Activated naive CD8-positive, alpha-beta T cell treated with anti-CD3 and anti-CD28 coated beads for 36 hours (primary cell): ENCODE measurements at regions not wholly inside any gene's neighbourhood (a gene's known extent, or its start where the extent isn't known, plus 50 kb on each side); places are given as distances from the start of the nearest gene placed in this dataset.

Source experiments
- DNase-seq: peaks from one replicate; pipeline ENCODE4 v3.0.0; 2021
- H3K27ac Mint-ChIP-seq: one replicate; pipeline ENCODE4 v1.8.0; 2022; ENCODE audit warnings: mild to moderate bottlenecking, moderate library complexity, mixed read lengths
- H3K27me3 Mint-ChIP-seq: one replicate; pipeline ENCODE4 v1.8.0; 2022; ENCODE audit warnings: mild to moderate bottlenecking, mixed read lengths
- H3K36me3 Mint-ChIP-seq: one replicate; pipeline ENCODE4 v1.8.0; 2021; ENCODE audit warnings: mild to moderate bottlenecking, mixed read lengths
- H3K4me1 Mint-ChIP-seq: one replicate; pipeline ENCODE4 v1.8.0; 2021; ENCODE audit warnings: mixed read lengths
- H3K4me3 Mint-ChIP-seq: one replicate; pipeline ENCODE4 v1.8.0; 2022; ENCODE audit warnings: mild to moderate bottlenecking, moderate library complexity, mixed read lengths
- H3K9me3 Mint-ChIP-seq: one replicate; pipeline ENCODE4 v1.8.0; 2022; ENCODE audit warnings: mixed read lengths

DNA sequence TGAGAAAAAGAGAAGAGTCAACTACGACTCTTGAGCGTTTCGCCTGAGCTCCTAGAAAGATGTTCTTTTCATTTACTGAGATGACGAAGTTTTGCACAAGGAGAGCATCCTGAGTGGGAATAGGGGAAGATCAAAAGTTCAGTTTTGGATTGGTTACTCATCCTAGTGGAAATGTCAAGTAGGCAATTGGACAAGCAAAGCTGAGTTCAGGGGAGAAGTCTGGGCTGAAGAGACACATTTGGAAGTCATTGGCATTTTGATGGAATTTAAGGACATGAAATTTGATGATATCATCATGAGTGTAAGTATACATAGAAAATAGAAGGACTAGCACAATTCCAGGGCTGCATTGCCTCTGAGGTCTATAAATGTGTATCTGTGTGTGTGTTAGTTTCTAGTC, 416.6 kb downstream of the RAD51AP2 start:
- no peaks in the 10 kb centered on the region for H3K9me3 Mint-ChIP-seq
- no peaks in the 10 kb centered on the region for H3K36me3 Mint-ChIP-seq
- H3K4me3 Mint-ChIP-seq, result no peak overlapping the region
- H3K4me1 Mint-ChIP-seq, result no peaks in the 10 kb centered on the region
- no peaks in the 10 kb centered on the region for H3K27me3 Mint-ChIP-seq
- no peak overlapping the region for H3K27ac Mint-ChIP-seq
- DNase-seq, result no peak

DNA sequence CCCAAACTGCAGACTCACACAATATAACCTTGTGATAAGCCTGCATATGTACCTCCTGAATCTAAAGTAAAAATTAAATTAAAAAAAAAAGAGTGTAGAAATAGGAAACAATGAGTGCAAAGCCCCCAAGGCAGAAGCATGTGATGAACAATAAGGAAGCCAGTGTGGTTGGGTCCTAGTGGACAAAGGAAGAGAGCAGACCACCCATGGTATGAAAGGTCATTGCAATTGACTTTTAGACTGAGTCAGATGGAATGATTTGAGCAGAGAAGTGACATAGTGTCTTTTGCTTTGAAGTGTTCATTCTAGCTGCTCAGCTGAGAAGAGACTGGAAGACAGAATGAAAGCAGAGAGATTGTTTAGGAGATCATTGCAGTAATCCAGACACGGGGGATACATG, 417.1 kb downstream of the RAD51AP2 start:
- Mint-ChIP-seq H3K27ac (no peak overlapping the region), H3K36me3 (no peaks in the 10 kb centered on the region), H3K9me3 (no peaks in the 10 kb centered on the region), H3K4me1 (no peaks in the 10 kb centered on the region), H3K4me3 (no peak overlapping the region), H3K27me3 (no peaks in the 10 kb centered on the region)
- no peak for DNase-seq

DNA sequence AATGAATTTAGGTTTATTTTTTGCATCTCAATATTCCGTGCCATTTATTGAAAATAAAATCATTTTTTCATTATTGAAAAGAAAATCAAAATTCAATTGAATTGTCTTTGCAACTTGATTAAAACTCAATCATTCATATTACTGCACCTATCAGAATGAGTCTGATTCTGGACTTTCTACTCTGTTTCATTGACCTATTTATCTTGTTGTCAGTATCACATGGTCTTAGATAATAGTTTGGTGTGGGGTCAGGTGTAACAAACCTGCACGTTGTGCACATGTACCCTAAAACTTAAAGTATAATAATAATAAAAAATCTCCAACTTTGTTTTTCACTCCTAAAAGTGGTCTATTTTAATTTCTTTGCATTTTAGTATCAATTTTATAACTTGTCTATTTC, 422.9 kb downstream of the RAD51AP2 start:
- H3K4me3 Mint-ChIP-seq, result no peak overlapping the region
- H3K27me3 Mint-ChIP-seq, result no peaks in the 10 kb centered on the region
- H3K4me1 Mint-ChIP-seq, result no peaks in the 10 kb centered on the region
- H3K27ac Mint-ChIP-seq, result no peak overlapping the region
- no peaks in the 10 kb centered on the region for H3K36me3 Mint-ChIP-seq
- DNase-seq, result no peak
- no peaks in the 10 kb centered on the region for H3K9me3 Mint-ChIP-seq

DNA sequence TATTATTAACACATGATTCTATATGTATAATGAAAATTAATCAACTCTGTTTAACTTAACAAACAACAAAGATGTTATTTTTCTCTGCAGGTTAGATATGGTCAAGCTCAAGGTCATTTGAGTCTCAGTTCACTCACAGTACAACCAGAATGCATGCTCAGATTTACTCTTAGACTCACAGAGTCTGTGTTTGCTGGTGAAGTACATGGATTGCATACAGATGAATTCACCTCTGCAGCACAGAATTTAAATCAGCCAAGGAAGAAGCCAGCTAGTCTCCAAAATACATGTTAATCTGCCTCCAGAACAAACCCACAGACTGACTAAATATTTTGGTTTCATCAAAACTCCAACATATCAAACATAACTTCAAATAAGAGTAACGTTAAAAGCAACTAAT, 424.5 kb downstream of the RAD51AP2 start:
- no peak for DNase-seq
- no peaks in the 10 kb centered on the region for H3K4me1 Mint-ChIP-seq
- no peak overlapping the region for H3K4me3 Mint-ChIP-seq
- no peaks in the 10 kb centered on the region for H3K9me3 Mint-ChIP-seq
- no peaks in the 10 kb centered on the region for H3K36me3 Mint-ChIP-seq
- no peak overlapping the region for H3K27ac Mint-ChIP-seq
- no peaks in the 10 kb centered on the region for H3K27me3 Mint-ChIP-seq

DNA sequence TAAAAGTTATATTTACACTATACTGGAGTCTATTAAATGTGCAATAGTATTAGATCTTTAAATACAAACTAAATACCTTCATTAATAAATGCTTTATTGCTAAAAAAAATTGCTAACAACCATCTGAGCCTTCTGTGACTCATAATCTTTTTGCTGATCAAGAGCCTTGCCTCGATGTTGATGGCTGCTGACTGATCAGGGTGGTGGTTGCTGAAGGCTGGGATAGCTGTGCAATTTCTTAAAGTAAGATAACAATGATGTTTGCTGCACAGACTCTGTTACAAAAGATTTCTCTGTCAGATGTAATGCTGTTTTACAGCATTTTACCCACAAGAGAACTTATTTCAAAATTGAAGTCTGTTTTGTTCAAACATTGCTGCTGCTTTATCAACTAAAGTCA, 421.4 kb upstream of the CYRIA start:
- Mint-ChIP-seq H3K9me3 (no peaks in the 10 kb centered on the region), H3K27me3 (no peaks in the 10 kb centered on the region)

DNA sequence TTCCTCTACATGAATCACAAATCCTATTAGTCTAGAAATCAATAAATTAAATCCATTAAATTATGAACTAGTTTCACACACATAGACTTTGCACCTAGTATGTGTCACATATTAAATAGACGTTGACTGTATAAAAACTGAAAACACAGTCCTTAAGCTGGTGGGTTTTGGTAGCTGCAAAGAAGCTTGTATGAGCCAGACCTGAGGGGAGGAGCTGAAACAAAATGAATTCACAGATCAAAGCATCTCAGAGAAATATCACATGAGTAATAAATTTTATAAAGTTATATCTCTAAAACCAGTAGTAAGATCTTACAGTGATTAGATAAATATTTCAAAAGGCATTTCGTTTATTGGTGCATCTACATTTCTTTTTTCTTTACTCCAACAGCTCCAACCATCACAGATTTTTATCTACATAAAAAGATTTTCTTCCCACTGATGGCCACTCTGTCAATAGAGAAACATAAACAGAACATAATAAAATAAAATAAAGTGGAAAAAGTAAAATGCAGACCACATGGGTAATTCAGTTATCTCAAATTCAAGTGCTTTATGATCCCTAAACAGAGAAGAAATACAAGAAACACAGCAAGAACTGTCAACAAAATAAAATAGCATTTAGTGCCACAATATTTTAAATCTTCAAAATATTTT, 420.0 kb upstream of the CYRIA start:
- Mint-ChIP-seq H3K36me3 (no peaks in the 10 kb centered on the region), H3K27me3 (no peaks in the 10 kb centered on the region), H3K4me3 (no peak overlapping the region), H3K4me1 (no peaks in the 10 kb centered on the region), H3K27ac (no peak overlapping the region), H3K9me3 (no peaks in the 10 kb centered on the region)
- no peak for DNase-seq

More for the DNA sequence above, 421.4 kb upstream of the CYRIA start:
- H3K4me3 Mint-ChIP-seq, result no peak overlapping the region
- H3K4me1 Mint-ChIP-seq, result no peaks in the 10 kb centered on the region
- H3K27ac Mint-ChIP-seq, result no peak overlapping the region
- H3K36me3 Mint-ChIP-seq, result no peaks in the 10 kb centered on the region
- no peak for DNase-seq

DNA sequence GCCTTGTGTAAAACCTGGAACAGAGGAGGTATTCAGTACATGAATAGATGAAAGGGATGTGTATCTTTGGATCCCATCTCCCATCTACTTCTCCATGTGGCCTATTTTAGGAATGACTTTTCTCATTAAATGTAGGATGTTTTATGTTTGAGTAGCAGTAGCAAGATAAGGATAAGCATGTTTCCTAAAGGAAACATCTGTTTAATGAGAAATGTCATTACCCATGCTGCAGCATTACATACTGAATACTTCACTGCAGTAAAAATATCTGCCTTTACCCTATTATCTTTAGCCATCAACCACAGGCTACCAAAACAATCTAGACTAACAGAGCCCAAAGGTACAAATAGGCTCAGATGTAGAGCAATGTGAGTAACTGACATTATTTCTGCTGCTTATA, 419.2 kb upstream of the CYRIA start:
- no peaks in the 10 kb centered on the region for H3K27me3 Mint-ChIP-seq
- H3K9me3 Mint-ChIP-seq, result peaks cover 3% of the 10 kb centered on the region
- no peaks in the 10 kb centered on the region for H3K36me3 Mint-ChIP-seq
- no peak for DNase-seq
- H3K4me3 Mint-ChIP-seq, result no peak overlapping the region
- no peaks in the 10 kb centered on the region for H3K4me1 Mint-ChIP-seq
- no peak overlapping the region for H3K27ac Mint-ChIP-seq

DNA sequence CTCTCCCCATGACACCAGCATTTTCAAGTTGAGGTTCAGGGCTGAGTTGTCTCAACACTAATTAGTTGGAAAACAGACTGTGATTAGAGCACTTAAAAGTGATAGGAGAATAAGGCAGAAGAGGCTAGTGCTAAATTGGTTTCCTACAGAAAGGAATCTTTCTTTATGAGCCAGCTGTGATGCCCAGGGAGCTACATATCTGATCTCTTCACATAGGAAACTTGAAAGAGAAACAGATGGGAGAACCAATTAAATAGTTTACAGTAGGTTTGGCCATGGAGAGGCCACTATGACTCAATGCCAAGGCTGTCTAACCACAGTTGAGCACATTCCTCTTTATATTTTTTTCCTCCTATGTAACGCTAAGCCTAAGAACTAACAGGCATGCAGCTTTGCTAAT, 418.3 kb upstream of the CYRIA start:
- H3K4me1 Mint-ChIP-seq, result no peaks in the 10 kb centered on the region
- H3K27me3 Mint-ChIP-seq, result no peaks in the 10 kb centered on the region
- H3K27ac Mint-ChIP-seq, result no peak overlapping the region
- no peak for DNase-seq
- no peak overlapping the region for H3K4me3 Mint-ChIP-seq
- H3K36me3 Mint-ChIP-seq, result no peaks in the 10 kb centered on the region
- H3K9me3 Mint-ChIP-seq, result peaks cover 8% of the 10 kb centered on the region

DNA sequence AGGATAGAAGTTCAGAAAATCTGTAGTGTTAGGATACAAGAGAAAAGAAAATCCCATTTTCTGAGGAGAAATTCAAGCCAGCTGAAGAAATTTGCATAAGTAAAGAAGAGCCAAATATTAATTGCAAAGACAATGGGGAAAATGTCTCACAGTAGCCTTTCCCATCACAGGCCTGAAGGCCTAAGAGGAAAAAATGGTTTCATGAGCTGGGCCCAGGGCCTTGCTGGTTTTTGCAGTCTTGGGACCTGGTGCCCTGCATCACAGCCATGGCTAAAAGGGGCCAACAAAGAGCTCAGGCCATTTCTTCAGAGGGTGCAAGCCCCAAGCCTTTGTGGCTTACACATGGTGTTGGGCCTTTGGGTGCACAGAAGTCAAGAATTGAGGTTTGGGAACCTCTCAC, 413.6 kb upstream of the CYRIA start:
- H3K36me3 Mint-ChIP-seq, result no peaks in the 10 kb centered on the region
- DNase-seq, result no peak
- H3K4me1 Mint-ChIP-seq, result no peaks in the 10 kb centered on the region
- H3K9me3 Mint-ChIP-seq, result peaks cover 12% of the 10 kb centered on the region
- H3K27ac Mint-ChIP-seq, result no peak overlapping the region
- no peak overlapping the region for H3K4me3 Mint-ChIP-seq
- H3K27me3 Mint-ChIP-seq, result peaks cover 3% of the 10 kb centered on the region

DNA sequence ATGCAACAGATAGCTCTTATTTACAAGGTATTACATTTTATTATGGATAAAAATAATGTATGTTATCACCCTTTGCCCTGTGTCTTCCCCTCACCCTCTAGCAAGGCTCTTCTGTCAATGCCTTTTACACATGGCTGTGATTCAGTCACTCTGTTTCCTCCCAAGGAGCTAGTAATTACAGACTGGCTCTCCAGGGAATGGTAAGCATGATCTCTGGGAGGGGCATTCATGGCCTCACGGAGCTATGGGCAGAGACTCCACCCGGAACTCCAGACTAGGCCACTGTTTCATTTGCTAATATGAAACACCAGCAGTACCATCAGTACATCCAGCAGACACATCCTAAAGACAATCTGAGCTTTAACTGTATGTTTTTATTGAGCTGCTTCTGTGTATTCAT, 410.9 kb upstream of the CYRIA start:
- no peak overlapping the region for H3K27ac Mint-ChIP-seq
- no peaks in the 10 kb centered on the region for H3K36me3 Mint-ChIP-seq
- peaks cover 3% of the 10 kb centered on the region for H3K27me3 Mint-ChIP-seq
- H3K4me3 Mint-ChIP-seq, result no peak overlapping the region
- peaks cover 12% of the 10 kb centered on the region for H3K9me3 Mint-ChIP-seq
- H3K4me1 Mint-ChIP-seq, result no peaks in the 10 kb centered on the region
- no peak for DNase-seq

DNA sequence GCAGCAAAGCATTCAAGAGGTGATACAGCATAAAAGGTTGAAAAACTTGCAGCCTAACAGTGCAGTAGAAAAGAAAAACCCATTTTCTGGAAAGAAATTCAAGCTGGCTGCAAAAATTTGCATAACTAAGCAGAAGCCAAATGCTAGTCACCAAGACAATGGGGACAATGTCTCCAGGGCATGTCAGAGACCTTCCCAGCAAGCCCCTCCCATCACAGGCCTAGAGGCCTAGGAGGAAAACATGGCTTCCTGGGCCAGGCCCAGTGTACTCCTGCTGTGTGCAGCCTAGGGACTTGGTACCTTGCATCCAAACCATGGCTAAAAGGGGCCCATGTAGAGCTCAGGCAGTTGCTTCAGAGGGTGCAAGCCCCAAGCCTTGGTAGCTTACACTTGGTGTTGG, 405.1 kb upstream of the CYRIA start:
- H3K4me1 Mint-ChIP-seq, result no peaks in the 10 kb centered on the region
- no peak for DNase-seq

DNA sequence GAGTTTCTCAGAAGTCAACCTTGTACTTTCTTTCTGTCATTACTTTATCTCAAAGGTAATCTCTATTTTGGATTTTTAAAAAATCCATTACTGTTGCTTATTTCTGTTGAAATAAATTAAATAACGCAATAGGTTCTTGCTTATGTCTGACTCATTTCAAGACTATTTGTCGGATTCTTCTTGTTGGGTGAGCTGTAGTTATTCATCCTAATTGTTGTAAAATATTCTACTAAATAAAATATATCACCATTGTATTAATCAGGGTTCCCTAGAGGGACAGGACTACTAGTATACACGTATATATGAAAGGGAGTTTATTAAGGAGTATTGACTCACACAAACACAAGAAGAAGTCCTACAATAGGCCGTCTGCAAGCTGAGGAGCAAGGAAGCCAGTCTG, 403.9 kb upstream of the CYRIA start:
- no peaks in the 10 kb centered on the region for H3K4me1 Mint-ChIP-seq
- peaks cover 1% of the 10 kb centered on the region for H3K9me3 Mint-ChIP-seq
- no peak for DNase-seq
- H3K36me3 Mint-ChIP-seq, result no peaks in the 10 kb centered on the region
- H3K27ac Mint-ChIP-seq, result no peak overlapping the region
- H3K4me3 Mint-ChIP-seq, result no peak overlapping the region
- no peaks in the 10 kb centered on the region for H3K27me3 Mint-ChIP-seq

More for the DNA sequence above, 405.1 kb upstream of the CYRIA start:
- Mint-ChIP-seq H3K9me3 (peaks cover 1% of the 10 kb centered on the region), H3K27me3 (no peaks in the 10 kb centered on the region), H3K4me3 (no peak overlapping the region), H3K36me3 (no peaks in the 10 kb centered on the region), H3K27ac (no peak overlapping the region)

DNA sequence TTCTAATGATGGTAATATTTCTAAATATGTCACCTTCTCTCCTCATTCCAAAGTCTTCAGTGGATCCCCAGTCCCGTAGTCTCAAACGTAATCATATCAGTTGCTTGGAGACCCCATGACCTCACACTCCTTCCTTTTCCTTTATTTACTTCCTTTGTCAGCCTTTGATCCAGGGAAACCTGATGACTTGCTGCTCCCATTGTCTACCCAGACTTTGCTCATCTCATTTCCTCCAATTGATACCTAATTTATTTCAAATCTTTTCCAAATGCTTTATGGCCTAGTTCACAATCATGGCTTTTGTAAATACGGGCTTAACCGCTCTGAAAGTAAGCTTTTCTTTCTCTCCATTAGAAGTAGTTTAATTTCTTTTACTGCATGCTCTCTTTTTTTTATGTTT, 402.4 kb upstream of the CYRIA start:
- no peak overlapping the region for H3K4me3 Mint-ChIP-seq
- no peaks in the 10 kb centered on the region for H3K36me3 Mint-ChIP-seq
- no peak for DNase-seq
- no peak overlapping the region for H3K27ac Mint-ChIP-seq
- peaks cover 1% of the 10 kb centered on the region for H3K9me3 Mint-ChIP-seq
- no peaks in the 10 kb centered on the region for H3K27me3 Mint-ChIP-seq
- H3K4me1 Mint-ChIP-seq, result no peaks in the 10 kb centered on the region

DNA sequence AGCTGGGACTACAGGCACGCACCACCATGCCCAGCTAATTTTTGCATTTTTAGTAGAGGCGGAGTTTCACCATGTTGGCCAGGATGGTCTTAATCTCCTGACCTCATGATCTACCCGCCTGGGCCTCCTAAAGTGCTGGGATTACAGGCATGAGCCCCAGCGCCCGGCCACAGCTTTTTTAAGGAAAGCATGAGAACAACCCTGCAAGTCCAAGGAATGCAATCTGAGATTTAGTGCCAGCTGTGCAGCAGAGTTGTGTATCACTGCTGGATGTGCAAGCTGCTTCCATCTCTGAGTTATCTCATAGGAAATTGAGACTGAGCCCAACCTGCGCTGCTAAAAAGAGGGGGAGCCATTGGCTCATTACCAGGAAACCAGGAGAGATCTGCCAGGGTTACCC, 399.9 kb upstream of the CYRIA start:
- H3K4me3 Mint-ChIP-seq, result no peak overlapping the region
- no peaks in the 10 kb centered on the region for H3K27me3 Mint-ChIP-seq
- H3K36me3 Mint-ChIP-seq, result no peaks in the 10 kb centered on the region
- peaks cover 1% of the 10 kb centered on the region for H3K9me3 Mint-ChIP-seq
- no peaks in the 10 kb centered on the region for H3K4me1 Mint-ChIP-seq
- H3K27ac Mint-ChIP-seq, result no peak overlapping the region
- no peak for DNase-seq

DNA sequence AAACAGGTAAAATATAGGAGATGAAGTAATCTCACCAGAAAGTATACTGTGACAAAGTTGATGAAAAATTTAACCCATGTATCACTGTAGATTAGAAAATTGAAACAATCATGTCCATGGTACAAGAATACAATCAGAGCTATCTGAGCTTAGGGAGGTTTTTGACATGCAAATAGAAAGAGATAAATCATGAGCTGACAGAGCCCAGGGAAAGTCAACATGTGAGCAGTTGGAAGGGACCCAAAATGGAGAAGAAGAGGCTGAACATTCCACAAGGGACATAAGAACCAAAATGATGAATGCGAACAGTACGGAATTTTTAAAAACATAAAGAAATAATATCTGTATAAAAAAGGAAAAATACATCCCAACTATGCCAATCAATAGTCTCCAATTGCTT, 395.4 kb upstream of the CYRIA start:
- Mint-ChIP-seq H3K4me1 (no peaks in the 10 kb centered on the region), H3K27ac (no peak overlapping the region), H3K9me3 (no peaks in the 10 kb centered on the region), H3K27me3 (no peaks in the 10 kb centered on the region), H3K4me3 (no peak overlapping the region), H3K36me3 (no peaks in the 10 kb centered on the region)
- no peak for DNase-seq

DNA sequence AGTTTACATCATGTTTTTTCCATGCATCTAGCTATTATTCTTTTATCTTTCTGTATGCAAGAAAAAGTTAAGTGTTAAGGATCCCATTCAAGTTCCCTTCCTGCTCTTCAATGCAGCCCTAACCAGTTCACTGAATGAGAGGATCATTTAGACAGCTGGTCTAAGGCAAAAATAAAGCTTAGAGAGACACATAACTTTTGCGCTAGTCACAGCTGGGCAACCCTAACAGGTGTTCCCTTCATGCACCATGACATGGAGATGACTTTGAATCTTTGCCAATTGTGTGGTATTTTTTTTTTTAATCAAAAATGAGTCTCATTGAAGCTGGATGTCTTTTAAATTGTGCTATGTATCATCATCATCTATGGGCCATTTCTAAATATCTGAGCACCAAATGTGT, 393.8 kb upstream of the CYRIA start:
- no peak overlapping the region for H3K27ac Mint-ChIP-seq
- H3K27me3 Mint-ChIP-seq, result no peaks in the 10 kb centered on the region
- no peak overlapping the region for H3K4me3 Mint-ChIP-seq
- no peak for DNase-seq
- no peaks in the 10 kb centered on the region for H3K36me3 Mint-ChIP-seq
- H3K4me1 Mint-ChIP-seq, result no peaks in the 10 kb centered on the region
- no peaks in the 10 kb centered on the region for H3K9me3 Mint-ChIP-seq
